GM10248 (cell line): ENCODE measurements at regions not wholly inside any gene's neighbourhood (a gene's known extent, or its start where the extent isn't known, plus 50 kb on each side); places are given as distances from the start of the nearest gene placed in this dataset.
A peak's percentile ranks its signal among the peaks of the same experiment; 100 is the strongest.

Source experiments
- CTCF ChIA-PET: fragments of 300-600 bp; sonication (Branson Sonifier 250); formaldehyde crosslinking; extraction: SDS; loops from one replicate; lab custom pipeline; 2021; ENCODE audit warnings: antibody characterized with exemption; lab: Yijun Ruan, JAX
- POLR2A ChIA-PET: fragments of 350-650 bp; sonication (Branson Sonifier 250); formaldehyde crosslinking; extraction: SDS; loops from one replicate; lab custom pipeline; 2020; ENCODE audit warnings: antibody characterized with exemption; lab: Yijun Ruan, JAX
- DNase-seq: peaks from one replicate; pipeline ENCODE4 v3.0.0; 2012; ENCODE audit errors: extremely low spot score
- CTCF ChIP-seq: IDR thresholded peaks from 2 replicates; pipeline ENCODE4 v1.5.1; 2012; ENCODE audit warnings: mild to moderate bottlenecking, low read depth; ENCODE audit errors: extremely low read depth, missing control alignments, control extremely low read depth

GRCh38 chr1:38208716-38209632 lies 162.4 kb upstream of the POU3F1 start:
- TF ChIP-seq CTCF: no peak
- ChIA-PET CTCF (interaction anchor here (1.1 to 1.9 kb wide), 2 partner anchors 17 to 137 kb away, joined by 3 to 5 read pairs; no protein-coding TSS in a partner anchor), POLR2A (interaction anchor here (0.6 kb wide), 1 partner anchor 33 kb away, joined by 5 read pairs; no protein-coding TSS in a partner anchor)
- DNase-seq: peak; percentile 37

- ChIA-PET CTCF (no interaction called here), POLR2A (no interaction called here)
- TF ChIP-seq CTCF: no peak
- DNase-seq: no peak
These were observed 161.3 kb upstream of the POU3F1 start for GRCh38 chr1:38207906-38208305.

- CTCF ChIA-PET: no interaction called here
- DNase-seq: no peak
- TF ChIP-seq CTCF: no peak
- POLR2A ChIA-PET: no interaction called here
These were observed 160.7 kb upstream of the POU3F1 start for GRCh38 chr1:38207275-38207674.

- POLR2A ChIA-PET: no interaction called here
- CTCF ChIA-PET: no interaction called here
- DNase-seq: no peak
- no peak for TF ChIP-seq CTCF
These were observed 158.1 kb upstream of the POU3F1 start for GRCh38 chr1:38204698-38205097.

- DNase-seq: no peak
- POLR2A ChIA-PET: no interaction called here
- CTCF ChIA-PET: no interaction called here
- no peak for TF ChIP-seq CTCF
These were observed 156.8 kb upstream of the POU3F1 start for GRCh38 chr1:38203441-38203840.

GRCh38 chr1:38201431-38201830 lies 154.8 kb upstream of the POU3F1 start:
- ChIA-PET CTCF (no interaction called here), POLR2A (no interaction called here)
- TF ChIP-seq CTCF: no peak
- no peak for DNase-seq
